H1 (cell line): ENCODE measurements at regions not wholly inside any gene's neighbourhood (a gene's known extent, or its start where the extent isn't known, plus 50 kb on each side); places are given as distances from the start of the nearest gene placed in this dataset.

Experiments used
- CTCF ChIA-PET: fragments of 300-600 bp; sonication (Branson Sonifier 250); formaldehyde crosslinking; loops from one replicate; lab custom pipeline; 2021; ENCODE audit not compliant: partially characterized antibody; lab: Charles Lee
- POLR2A ChIA-PET: fragments of 300-600 bp; sonication (Branson Sonifier 250); formaldehyde crosslinking; loops from one replicate; lab custom pipeline; 2021; ENCODE audit warnings: inconsistent platforms; ENCODE audit not compliant: partially characterized antibody; lab: Charles Lee
- DNase-seq, 2 experiments: peaks; one replicate each; pipeline versions ENCODE4 v3.0.0 to v3.0.0-alpha.2; 2010 to 2022; ENCODE audit warnings: low spot score in 2 of 2, low read depth in 1 of 2, mixed read lengths in 1 of 2
- FAIRE-seq: peaks from 2 replicates; lab custom pipeline; 2011; peaks lifted over from hg19 to GRCh38; lab: Jason Lieb, UNC
- H2AFZ ChIP-seq: 2 replicates; pipeline ENCODE4 v1.8.1; 2012; ENCODE audit warnings: low read length, inconsistent platforms
- H2AK5ac ChIP-seq: 2 replicates; pipeline ENCODE4 v1.6.1; 2013; ENCODE audit warnings: low read depth, low read length
- H2BK120ac ChIP-seq: replicated peaks from 2 replicates; pipeline ENCODE3; 2013; ENCODE audit warnings: low read depth, low read length, inconsistent platforms
- H2BK12ac ChIP-seq: 2 replicates; pipeline ENCODE4 v1.6.1; 2013; ENCODE audit warnings: low read depth, low read length
- H2BK15ac ChIP-seq: 2 replicates; pipeline ENCODE4 v1.6.1; 2013; ENCODE audit warnings: low read length
- H2BK20ac ChIP-seq: 2 replicates; pipeline ENCODE4 v1.6.1; 2013; ENCODE audit warnings: low read length
- H2BK5ac ChIP-seq: 2 replicates; pipeline ENCODE4 v1.6.1; 2013; ENCODE audit warnings: low read depth, low read length
- H3K14ac ChIP-seq: 2 replicates; pipeline ENCODE4 v1.6.1; 2013; ENCODE audit warnings: inconsistent platforms; ENCODE audit not compliant: insufficient read length
- H3K18ac ChIP-seq: 2 replicates; pipeline ENCODE4 v1.6.1; 2013; ENCODE audit warnings: low read length; ENCODE audit errors: extremely low read depth
- H3K23ac ChIP-seq: 2 replicates; pipeline ENCODE4 v1.6.1; 2013; ENCODE audit warnings: inconsistent platforms; ENCODE audit not compliant: insufficient read length
- H3K23me2 ChIP-seq: 2 replicates; pipeline ENCODE4 v1.6.1; 2013; ENCODE audit warnings: low read depth, low read length
- H3K27ac ChIP-seq: 2 replicates; pipeline ENCODE4 v1.6.1; 2011; ENCODE audit warnings: low read depth, low read length, inconsistent platforms
- H3K27me3 ChIP-seq, 4 experiments: replicated peaks in 1 of 4; 1 replicate in 1 of 4; 2 replicates in 3 of 4; pipeline versions ENCODE4 v1.6.1 to v1.8.1; 2011 to 2013; ENCODE audit warnings: low read length in 3 of 4, mild to moderate bottlenecking in 3 of 4, inconsistent platforms in 2 of 4, mixed read lengths in 2 of 4, moderate library complexity in 1 of 4; ENCODE audit not compliant: control insufficient read depth in 3 of 4, insufficient read depth in 3 of 4; ENCODE audit errors: extremely low read depth in 1 of 4
- H3K36me3 ChIP-seq, 4 experiments: 2 replicates each; pipeline versions ENCODE4 v1.6.1 to v1.8.1; 2011 to 2013; ENCODE audit warnings: mild to moderate bottlenecking in 4 of 4, low read length in 3 of 4, moderate library complexity in 2 of 4, control low read depth in 1 of 4, inconsistent platforms in 1 of 4; ENCODE audit not compliant: insufficient read depth in 4 of 4, control insufficient read depth in 2 of 4
- H3K4ac ChIP-seq: replicated peaks from 2 replicates; pipeline ENCODE3; 2013; ENCODE audit warnings: low read length, low read depth, mixed read lengths, inconsistent platforms; ENCODE audit not compliant: insufficient read length
- H3K4me1 ChIP-seq, 4 experiments: replicated peaks in 1 of 4; 1 replicate in 1 of 4; 2 replicates in 3 of 4; pipeline versions ENCODE4 v1.6.1 to v1.8.1; 2011 to 2013; ENCODE audit warnings: low read length in 3 of 4, inconsistent platforms in 2 of 4, mixed read lengths in 1 of 4; ENCODE audit not compliant: insufficient read depth in 4 of 4, control insufficient read depth in 3 of 4
- H3K4me2 ChIP-seq, 2 experiments: 2 replicates each; pipeline versions ENCODE4 v1.6.1 to v1.8.1; 2011 to 2013; ENCODE audit warnings: low read depth in 2 of 2, low read length in 2 of 2, control low read depth in 1 of 2, inconsistent platforms in 1 of 2, mild to moderate bottlenecking in 1 of 2; ENCODE audit not compliant: insufficient read depth in 1 of 2
- H3K4me3 ChIP-seq, 4 experiments: fragments of 200-600, 300-600 bp in 1 of 4; sonication (generic), shearing (Covaris generic), sonication (Bioruptor Twin) in 1 of 4; 2 replicates each; pipeline versions ENCODE4 v1.5.1 to v1.8.1; 2011 to 2016; ENCODE audit warnings: low read length in 4 of 4, low read depth in 3 of 4, control low read depth in 2 of 4, inconsistent platforms in 2 of 4, mild to moderate bottlenecking in 2 of 4, mixed read lengths in 1 of 4, moderate library complexity in 1 of 4; ENCODE audit not compliant: insufficient read depth in 2 of 4; ENCODE audit errors: extremely low read depth in 1 of 4
- H3K56ac ChIP-seq: replicated peaks from 2 replicates; pipeline ENCODE3; 2013; ENCODE audit warnings: low read depth, mild to moderate bottlenecking, mixed read lengths, low read length, inconsistent platforms; ENCODE audit not compliant: insufficient read length
- H3K79me1 ChIP-seq: 2 replicates; pipeline ENCODE4 v1.6.1; 2013; ENCODE audit warnings: low read depth, low read length, control low read depth
- H3K79me2 ChIP-seq, 2 experiments: 2 replicates each; pipeline versions ENCODE4 v1.6.1 to v1.8.1; 2012 to 2013; ENCODE audit warnings: low read length in 2 of 2, mild to moderate bottlenecking in 2 of 2, inconsistent platforms in 1 of 2; ENCODE audit not compliant: insufficient read depth in 2 of 2, control insufficient read depth in 1 of 2
- H3K9ac ChIP-seq, 4 experiments: replicated peaks in 1 of 4; 1 replicate in 1 of 4; 2 replicates in 3 of 4; pipeline versions ENCODE4 v1.6.1 to v1.8.1; 2011 to 2013; ENCODE audit warnings: low read depth in 3 of 4, low read length in 3 of 4, control low read depth in 2 of 4, mild to moderate bottlenecking in 2 of 4, moderate library complexity in 2 of 4, inconsistent platforms in 1 of 4; ENCODE audit errors: extremely low read depth in 1 of 4
- H3K9me3 ChIP-seq, 2 experiments: 2 replicates each; pipeline versions ENCODE4 v1.6.1 to v1.8.1; 2012 to 2013; ENCODE audit warnings: mild to moderate bottlenecking in 2 of 2, moderate library complexity in 2 of 2, control low read depth in 1 of 2, inconsistent platforms in 1 of 2, low read depth in 1 of 2, low read length in 1 of 2, mixed read lengths in 1 of 2; ENCODE audit not compliant: insufficient read depth in 2 of 2
- H4K20me1 ChIP-seq, 2 experiments: replicated peaks in 1 of 2; 2 replicates each; pipeline versions ENCODE3 to v1.8.1; 2011 to 2013; ENCODE audit warnings: inconsistent platforms in 2 of 2, low read length in 2 of 2, mild to moderate bottlenecking in 1 of 2; ENCODE audit not compliant: insufficient read depth in 2 of 2, control insufficient read depth in 1 of 2
- H4K5ac ChIP-seq: 2 replicates; pipeline ENCODE4 v1.6.1; 2013; ENCODE audit warnings: low read length, low read depth, mixed read lengths, inconsistent platforms; ENCODE audit not compliant: insufficient read length
- H4K8ac ChIP-seq: 2 replicates; pipeline ENCODE4 v1.8.0; 2013; ENCODE audit warnings: mild to moderate bottlenecking, moderate library complexity, low read length, inconsistent platforms; ENCODE audit not compliant: insufficient read depth; ENCODE audit errors: extremely low read depth
- H4K91ac ChIP-seq: replicated peaks from 2 replicates; pipeline ENCODE3; 2013; ENCODE audit warnings: low read length, mixed read lengths, inconsistent platforms; ENCODE audit not compliant: insufficient read length
- BRCA1 ChIP-seq: IDR thresholded peaks from 2 replicates; pipeline ENCODE4 v1.6.1; 2012; ENCODE audit warnings: low read depth, low read length, improper control_type of control experiment
- CHD2 ChIP-seq: IDR thresholded peaks from 2 replicates; pipeline ENCODE4 v1.6.1; 2012; ENCODE audit warnings: low read length, improper control_type of control experiment
- CTBP2 ChIP-seq: IDR thresholded peaks from 2 replicates; pipeline ENCODE4 v1.7.0; 2011; ENCODE audit warnings: borderline replicate concordance, mild to moderate bottlenecking, moderate library complexity, mixed read lengths, low read length; ENCODE audit not compliant: insufficient read depth, insufficient read length
- EGR1 ChIP-seq: IDR thresholded peaks from 2 replicates; pipeline ENCODE4 v1.6.1; 2011; ENCODE audit warnings: low read depth, low read length, borderline replicate concordance
- KDM5A ChIP-seq: fragments of 200-600 bp; IDR thresholded peaks from 2 replicates; pipeline ENCODE4 v1.7.1; 2012; ENCODE audit warnings: mild to moderate bottlenecking, low read length, inconsistent platforms, mixed read lengths
- NANOG ChIP-seq: IDR thresholded peaks from 2 replicates; pipeline ENCODE4 v1.6.1; 2011; ENCODE audit warnings: low read length, low read depth, mild to moderate bottlenecking, inconsistent platforms; ENCODE audit not compliant: insufficient read depth, poor library complexity, severe bottlenecking
- RFX5 ChIP-seq: IDR thresholded peaks from 2 replicates; pipeline ENCODE4 v1.6.1; 2011; ENCODE audit warnings: low read depth, low read length, improper control_type of control experiment, borderline replicate concordance
- RNF2 ChIP-seq: fragments of 200-900, 300-1000 bp; sonication (generic); IDR thresholded peaks from 2 replicates; pipeline ENCODE4 v1.7.1; 2016; ENCODE audit warnings: borderline replicate concordance, low read depth, mild to moderate bottlenecking, antibody characterized with exemption, low read length; ENCODE audit not compliant: poor library complexity, severe bottlenecking; ENCODE audit errors: missing control alignments
- SAP30 ChIP-seq: fragments of 300-600 bp; sonication (generic); IDR thresholded peaks from 2 replicates; pipeline ENCODE4 v1.7.1; 2012; ENCODE audit warnings: low read length, moderate library complexity, mild to moderate bottlenecking, inconsistent platforms; ENCODE audit not compliant: insufficient read depth, insufficient replicate concordance
- TAF7 ChIP-seq: optimal IDR thresholded peaks from 2 replicates; pipeline ENCODE3; 2011; ENCODE audit warnings: low read depth, mild to moderate bottlenecking, inconsistent platforms, low read length, moderate library complexity, borderline replicate concordance
- USF2 ChIP-seq: IDR thresholded peaks from 2 replicates; pipeline ENCODE4 v1.6.1; 2011; ENCODE audit warnings: low read length, improper control_type of control experiment
- WGBS, 2 experiments: shearing (Covaris generic) in 1 of 2; methylation state at CpG; one replicate each; pipeline versions ENCODE4 v1.1.6 to v1.1.7; 2013 to 2015; ENCODE audit warnings: low lambda C conversion rate in 2 of 2, mixed read lengths in 2 of 2, inconsistent platforms in 1 of 2, low coverage in 1 of 2, missing lambda C conversion rate in 1 of 2; ENCODE audit not compliant: insufficient replicate concordance in 2 of 2, insufficient coverage in 1 of 2, insufficient read length in 1 of 2; ENCODE audit errors: extremely low coverage in 1 of 2, missing lambda C conversion rate in 1 of 2; 5-methylcytosine and 5-hydroxymethylcytosine counted together
- TF ChIP-seq, protein P1 (sequence below): IDR thresholded peaks from 2 replicates; pipeline ENCODE4 v1.6.1; 2012; ENCODE audit warnings: inconsistent platforms

GRCh38 chr13:85317781-85318180, 481.4 kb downstream of the SLITRK6 start:
- 100% methylated on average over 1 of the region's 1 CpG; no CpG with 5 or more reads in 1 of the 2 experiments for WGBS, 2 experiments
- H3K4me3 ChIP-seq: no peak overlapping the region
- no peaks in the 10 kb centered on the region for H3K4me1 ChIP-seq
- H4K91ac ChIP-seq: no peak overlapping the region
- no peak overlapping the region for H2BK20ac ChIP-seq
- CTCF ChIA-PET: no interaction called here
- no peak overlapping the region for H3K27ac ChIP-seq
- H3K36me3 ChIP-seq: no peaks in the 10 kb centered on the region
- no peak overlapping the region for H3K23ac ChIP-seq
- no peaks in the 10 kb centered on the region for H3K79me1 ChIP-seq
- H3K56ac ChIP-seq: no peak overlapping the region
- no peak overlapping the region for H2BK12ac ChIP-seq
- H2AFZ ChIP-seq: no peak overlapping the region
- no peak overlapping the region for H2BK5ac ChIP-seq
- no peak overlapping the region for H3K4me2 ChIP-seq
- H2AK5ac ChIP-seq: no peak overlapping the region
- no peaks in the 10 kb centered on the region for H3K79me2 ChIP-seq
- no peak for DNase-seq
- no peak overlapping the region for H2BK15ac ChIP-seq
- POLR2A ChIA-PET: no interaction called here
- H3K9me3 ChIP-seq: no peaks in the 10 kb centered on the region
- no peaks in the 10 kb centered on the region for H3K23me2 ChIP-seq
- H3K9ac ChIP-seq: no peak overlapping the region
- H4K20me1 ChIP-seq: no peaks in the 10 kb centered on the region
- no peak overlapping the region for H3K4ac ChIP-seq
- H3K18ac ChIP-seq: no peak overlapping the region
- H2BK120ac ChIP-seq: no peak overlapping the region
- H4K5ac ChIP-seq: no peak overlapping the region
- FAIRE-seq: no peak
- H3K14ac ChIP-seq: no peak overlapping the region
- H3K27me3 ChIP-seq: no peaks in the 10 kb centered on the region
- no peak overlapping the region for H4K8ac ChIP-seq
- no peak for TF ChIP-seq CTBP2
- no peak for TF ChIP-seq TAF7
- TF ChIP-seq NANOG: no peak
- no peak for TF ChIP-seq SAP30
- TF ChIP-seq, protein P1, sequence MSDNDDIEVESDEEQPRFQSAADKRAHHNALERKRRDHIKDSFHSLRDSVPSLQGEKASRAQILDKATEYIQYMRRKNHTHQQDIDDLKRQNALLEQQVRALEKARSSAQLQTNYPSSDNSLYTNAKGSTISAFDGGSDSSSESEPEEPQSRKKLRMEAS: no peak
- TF ChIP-seq USF2: no peak
- TF ChIP-seq BRCA1: no peak
- TF ChIP-seq CHD2: no peak
- no peak for TF ChIP-seq RNF2
- no peak for TF ChIP-seq KDM5A
- TF ChIP-seq RFX5: no peak
- no peak for TF ChIP-seq EGR1
